Subcutaneous abdominal adipose tissue (tissue), 5 donors: ENCODE measurements at regions not wholly inside any gene's neighbourhood (a gene's known extent, or its start where the extent isn't known, plus 50 kb on each side); places are given as distances from the start of the nearest gene placed in this dataset.
"Not testable (repeated sequence)": the region's sequence is repeated elsewhere in the genome, so short reads cannot be mapped to it uniquely, and the experiment has no call there.

Source experiments
- H3K27ac ChIP-seq: one replicate; pipeline ENCODE4 v1.7.0; 2013; ENCODE audit warnings: low read depth, mild to moderate bottlenecking, inconsistent platforms, low read length, moderate library complexity
- H3K27me3 ChIP-seq, 5 donors: one replicate each; pipeline ENCODE4 v1.7.0; 2013; ENCODE audit warnings: low read length in 5 of 5, inconsistent platforms in 1 of 5; ENCODE audit not compliant: control insufficient read depth in 5 of 5, insufficient read depth in 4 of 5
- H3K36me3 ChIP-seq, 5 donors: one replicate each; pipeline ENCODE4 v1.7.0; 2013; ENCODE audit warnings: low read length in 5 of 5; ENCODE audit not compliant: control insufficient read depth in 5 of 5, insufficient read depth in 5 of 5
- H3K4me1 ChIP-seq, 5 donors: one replicate each; pipeline ENCODE4 v1.7.0; 2013; ENCODE audit warnings: low read length in 5 of 5, mild to moderate bottlenecking in 3 of 5, moderate library complexity in 1 of 5; ENCODE audit not compliant: control insufficient read depth in 5 of 5, insufficient read depth in 5 of 5
- H3K4me3 ChIP-seq, 5 donors: one replicate each; pipeline ENCODE4 v1.7.0; 2013; ENCODE audit warnings: low read length in 5 of 5, low read depth in 1 of 5
- H3K9ac ChIP-seq, 5 donors: one replicate each; pipeline ENCODE4 v1.7.0; 2013; ENCODE audit warnings: low read length in 5 of 5, mild to moderate bottlenecking in 4 of 5, moderate library complexity in 3 of 5
- H3K9me3 ChIP-seq, 5 donors: one replicate each; pipeline ENCODE4 v1.7.0; 2013; ENCODE audit warnings: low read length in 5 of 5; ENCODE audit not compliant: control insufficient read depth in 5 of 5
- donor health status: healthy.
- donor health status: healthy.
- donor health status: healthy.
- donor health status: healthy.
- donor health status: healthy.

DNA sequence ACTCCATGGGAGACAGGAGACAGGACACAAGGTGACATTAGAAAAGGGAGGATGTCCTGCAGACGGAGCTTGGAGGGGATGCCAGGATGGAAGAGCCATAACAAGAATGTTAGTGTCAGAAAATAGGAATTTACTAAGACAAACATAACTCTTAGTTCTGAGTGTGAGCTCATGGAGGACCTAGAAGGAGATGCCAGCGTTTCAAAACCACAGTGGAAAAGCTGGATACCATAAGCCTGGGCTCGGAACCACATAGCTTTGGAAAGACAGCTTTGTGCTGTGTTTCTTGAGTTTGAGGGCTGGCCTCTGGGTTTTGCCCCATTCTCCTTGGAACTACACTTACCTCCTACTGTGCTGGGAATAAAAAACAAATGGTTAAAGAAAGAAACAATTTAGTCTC lies 128.4 kb downstream of the S1PR1 start:
- H3K9me3 ChIP-seq = no peaks in the 10 kb centered on the region
- no peak overlapping the region for H3K27ac ChIP-seq
- H3K9ac ChIP-seq = no peak overlapping the region

DNA sequence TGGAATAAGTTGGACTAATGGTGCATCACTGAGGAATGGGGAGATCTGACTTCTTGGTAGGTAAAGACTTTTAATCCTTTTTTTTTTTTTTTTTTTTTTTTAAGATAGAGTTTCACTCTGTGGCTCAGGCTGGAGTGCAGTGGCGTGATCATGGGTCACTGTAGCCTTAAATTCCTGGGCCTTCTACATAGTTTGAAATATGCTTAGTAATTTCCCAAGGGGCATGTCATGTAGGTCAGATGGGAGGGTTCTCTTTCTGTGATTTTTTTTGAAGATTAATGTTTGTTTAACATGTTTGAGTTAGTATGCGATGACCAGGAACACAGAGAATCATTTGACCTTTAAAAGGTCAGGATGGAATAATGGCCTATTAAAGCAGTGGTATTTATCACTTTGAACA lies 129.1 kb downstream of the S1PR1 start:
- Histone ChIP-seq H3K27ac (no peak overlapping the region), H3K4me3 (no peak overlapping the region), H3K9ac (no peak overlapping the region), H3K27me3 (no peaks in the 10 kb centered on the region), H3K9me3 (no peaks in the 10 kb centered on the region), H3K36me3 (no peaks in the 10 kb centered on the region), H3K4me1 (peaks cover 0 to 19% (median 7%) of the 10 kb centered on the region in 5 donors)

More for the DNA sequence above, 128.4 kb downstream of the S1PR1 start:
- Histone ChIP-seq H3K4me3 (no peak overlapping the region), H3K36me3 (no peaks in the 10 kb centered on the region), H3K27me3 (no peaks in the 10 kb centered on the region), H3K4me1 (peaks cover 0 to 19% (median 7%) of the 10 kb centered on the region in 5 donors)

DNA sequence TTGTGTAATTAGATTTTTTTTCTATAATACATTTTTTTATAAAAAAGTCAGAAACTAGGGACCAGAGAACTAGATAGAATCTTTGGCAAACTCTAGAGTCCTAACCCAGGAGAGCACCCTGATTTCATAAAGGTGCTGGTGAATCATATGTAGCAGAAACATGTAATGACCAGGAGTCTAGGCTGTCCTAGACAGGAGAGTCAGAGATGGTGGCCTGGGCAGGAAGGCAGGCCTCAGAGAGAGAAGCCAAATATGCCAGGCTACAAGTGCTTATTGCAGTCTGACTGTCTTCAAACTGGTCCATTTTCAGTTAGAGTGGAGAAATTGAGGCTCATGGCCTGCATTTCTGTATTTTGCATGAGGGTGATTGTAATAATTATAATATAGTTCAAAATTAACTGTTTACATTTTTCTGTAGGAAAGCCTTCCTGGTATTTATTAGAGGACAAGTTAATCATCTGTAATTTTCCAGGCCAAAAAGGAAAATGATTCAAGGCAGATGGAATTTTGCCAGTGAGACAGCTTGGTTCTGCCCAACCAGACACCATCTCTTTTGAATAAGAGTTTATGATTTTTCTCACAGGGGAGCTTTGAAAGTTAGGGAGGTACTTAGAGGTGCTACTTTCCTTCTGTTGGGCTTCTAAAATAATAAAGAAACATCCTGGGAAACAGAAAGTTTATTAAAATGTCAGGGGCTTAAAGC lies 129.8 kb downstream of the S1PR1 start:
- H3K36me3 ChIP-seq = no peaks in the 10 kb centered on the region
- no peak overlapping the region for H3K4me3 ChIP-seq
- peaks cover 0 to 19% (median 7%) of the 10 kb centered on the region in 5 donors for H3K4me1 ChIP-seq
- H3K27me3 ChIP-seq = no peaks in the 10 kb centered on the region
- H3K9me3 ChIP-seq = no peaks in the 10 kb centered on the region
- H3K9ac ChIP-seq = no peak overlapping the region
- H3K27ac ChIP-seq = no peak overlapping the region

GRCh38 chr1:101367630-101368029 lies 130.8 kb downstream of the S1PR1 start:
- no peak overlapping the region for H3K27ac ChIP-seq
- H3K36me3 ChIP-seq = no peaks in the 10 kb centered on the region
- no peaks in the 10 kb centered on the region for H3K27me3 ChIP-seq
- no peak overlapping the region for H3K9ac ChIP-seq
- H3K4me3 ChIP-seq = no peak overlapping the region
- H3K9me3 ChIP-seq = no peaks in the 10 kb centered on the region
- H3K4me1 ChIP-seq = peaks cover 0 to 19% (median 7%) of the 10 kb centered on the region in 5 donors

DNA sequence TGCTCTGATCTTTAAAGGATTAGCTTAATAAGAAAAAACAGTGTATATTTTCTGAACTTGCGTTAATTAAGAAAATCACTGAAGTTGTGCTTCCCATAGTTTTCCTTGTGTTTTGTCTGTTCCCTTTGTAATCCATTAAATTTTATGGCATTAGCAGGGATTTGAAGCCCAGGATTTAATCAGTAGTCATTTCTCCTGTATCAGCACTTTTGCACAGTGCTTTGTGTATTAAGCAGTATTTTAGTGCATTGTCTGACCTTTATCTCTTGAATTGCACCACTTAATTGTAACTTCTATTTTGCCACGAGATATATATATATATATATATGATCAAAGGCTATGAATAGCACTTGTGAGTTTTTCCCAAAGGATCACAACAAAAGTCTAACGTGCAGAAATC lies 133.7 kb downstream of the S1PR1 start:
- Histone ChIP-seq H3K4me1 (peaks cover 0 to 16% (median 7%) of the 10 kb centered on the region in 5 donors), H3K4me3 (no peak overlapping the region), H3K27me3 (no peaks in the 10 kb centered on the region), H3K9ac (no peak overlapping the region), H3K9me3 (peaks cover 0 to 4% (median 0%) of the 10 kb centered on the region in 5 donors), H3K27ac (no peak overlapping the region), H3K36me3 (no peaks in the 10 kb centered on the region)

DNA sequence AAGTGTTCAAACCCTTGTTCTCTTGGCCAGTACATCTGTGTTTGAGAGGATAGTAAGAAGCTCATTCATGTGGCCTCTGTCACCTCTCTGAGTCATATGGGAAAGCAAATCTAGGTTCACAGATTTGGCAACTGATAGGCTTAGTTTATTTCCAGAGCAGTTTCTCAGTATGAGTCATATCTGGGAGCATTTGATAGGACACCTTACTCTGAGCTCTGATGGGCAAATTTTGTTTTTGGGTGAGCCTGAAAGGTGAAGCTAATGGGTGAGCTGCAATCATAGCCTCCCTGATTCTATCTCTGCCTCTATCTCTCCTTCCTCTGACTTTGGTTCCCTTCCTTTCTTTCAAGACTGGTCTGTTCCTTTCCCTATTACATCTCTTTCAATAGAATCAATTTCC lies 134.4 kb downstream of the S1PR1 start:
- Histone ChIP-seq H3K9me3 (peaks cover 0 to 4% (median 0%) of the 10 kb centered on the region in 5 donors), H3K27ac (no peak overlapping the region), H3K36me3 (no peaks in the 10 kb centered on the region), H3K4me1 (peaks cover 0 to 11% (median 8%) of the 10 kb centered on the region in 5 donors), H3K27me3 (no peaks in the 10 kb centered on the region), H3K4me3 (no peak overlapping the region), H3K9ac (no peak overlapping the region)

- Histone ChIP-seq H3K27me3 (no peaks in the 10 kb centered on the region), H3K36me3 (no peaks in the 10 kb centered on the region), H3K27ac (no peak overlapping the region), H3K9me3 (peaks cover 0 to 4% (median 0%) of the 10 kb centered on the region in 5 donors), H3K9ac (no peak overlapping the region), H3K4me1 (peaks cover 0 to 12% (median 10%) of the 10 kb centered on the region in 5 donors), H3K4me3 (no peak overlapping the region)
Observed at GRCh38 chr1:101373570-101373969, 136.8 kb downstream of the S1PR1 start.

DNA sequence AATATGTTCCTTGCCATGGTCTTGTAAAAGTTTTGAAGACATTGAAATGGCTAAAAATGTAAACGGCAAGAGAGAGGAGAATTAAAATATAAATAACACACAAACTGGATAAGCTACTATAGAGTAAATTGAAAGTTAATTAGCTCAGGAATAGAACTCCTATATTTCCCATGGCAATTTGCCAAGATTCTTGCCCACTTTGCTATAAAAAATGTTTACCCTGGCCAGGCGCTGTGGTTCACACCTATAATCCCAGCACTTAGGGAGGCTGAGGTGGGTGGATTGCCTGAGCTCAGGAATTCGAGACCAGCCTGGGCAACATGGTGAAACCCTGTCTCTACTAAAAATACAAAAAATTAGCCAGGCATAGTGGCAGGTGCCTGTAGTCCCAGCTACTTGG lies 138.6 kb downstream of the S1PR1 start:
- not testable (repeated sequence) for H3K9ac ChIP-seq, H3K4me3 ChIP-seq, H3K9me3 ChIP-seq, H3K27ac ChIP-seq, H3K27me3 ChIP-seq, H3K36me3 ChIP-seq
- H3K4me1 ChIP-seq = peaks cover 0 to 12% (median 10%) of the 10 kb centered on the region in 5 donors

- H3K4me1 ChIP-seq = peaks cover 0 to 12% (median 10%) of the 10 kb centered on the region in 5 donors
- H3K9me3 ChIP-seq = peaks cover 0 to 4% (median 0%) of the 10 kb centered on the region in 5 donors
- no peaks in the 10 kb centered on the region for H3K27me3 ChIP-seq
- H3K4me3 ChIP-seq = no peak overlapping the region
- H3K9ac ChIP-seq = no peak overlapping the region
- no peaks in the 10 kb centered on the region for H3K36me3 ChIP-seq
- no peak overlapping the region for H3K27ac ChIP-seq
Observed at GRCh38 chr1:101376121-101377083, 139.6 kb downstream of the S1PR1 start.
